ENCODE measurements at regions not wholly inside any gene's neighbourhood (a gene's known extent, or its start where the extent isn't known, plus 50 kb on each side); places are given as distances from the start of the nearest gene placed in this dataset.

- no peak for DNase-seq
Observed at GRCh38 chr1:168921629-168922028, 184.9 kb upstream of the ATP1B1 start.

DNA sequence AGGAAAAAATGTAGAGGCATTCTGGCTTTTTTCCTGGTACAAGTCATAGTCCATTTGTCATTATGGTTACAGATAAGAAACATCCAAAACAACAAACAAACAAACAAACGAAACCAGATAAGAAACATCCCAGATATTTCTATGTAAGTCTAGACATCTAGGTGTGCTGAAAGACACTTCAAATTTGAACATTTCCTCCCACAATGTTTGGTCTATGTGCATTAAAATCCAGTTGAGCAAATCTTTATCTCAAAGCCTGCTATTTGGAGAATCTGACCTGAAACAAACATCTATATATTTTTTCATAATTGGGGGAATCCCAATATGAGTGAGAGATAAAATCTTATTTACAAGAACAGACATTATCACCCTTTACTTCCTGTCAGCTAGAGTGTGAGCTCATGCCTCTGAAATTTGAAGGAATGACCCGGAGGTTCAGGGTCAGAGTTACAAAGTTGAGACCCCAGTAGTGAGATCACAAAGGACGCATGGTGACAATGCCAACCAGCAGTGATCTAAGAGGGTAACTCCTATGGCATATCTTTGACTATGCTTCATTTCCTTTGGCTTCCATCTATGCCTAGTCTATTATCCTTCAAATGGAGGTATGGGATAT, 182.9 kb upstream of the ATP1B1 start:
- DNase-seq = no peak

DNA sequence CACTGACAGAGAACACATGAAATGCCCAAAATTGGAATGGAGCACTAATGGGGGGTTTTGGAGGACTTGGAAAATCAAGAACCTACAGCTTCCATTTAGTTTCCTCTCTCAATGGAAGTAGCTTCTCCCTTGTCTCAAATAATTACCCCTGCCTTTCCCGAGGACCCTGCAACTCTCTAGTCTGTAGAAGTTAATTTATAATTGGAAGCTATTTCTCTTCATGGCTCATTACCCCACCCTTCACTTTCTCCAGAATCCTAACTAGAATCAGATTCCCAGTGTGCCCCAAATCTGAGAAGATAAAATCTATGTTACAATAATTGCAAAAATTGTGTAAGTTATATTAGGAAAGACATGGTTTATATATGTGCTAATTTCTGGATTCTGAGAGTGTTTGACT, 181.5 kb upstream of the ATP1B1 start:
- no peak for DNase-seq

- no peak for DNase-seq
Observed at GRCh38 chr1:168926236-168926635, 180.3 kb upstream of the ATP1B1 start.

GRCh38 chr1:168932539-168932938, 174.0 kb upstream of the ATP1B1 start:
- DNase-seq = no peak

GRCh38 chr1:168933141-168933805, 173.2 kb upstream of the ATP1B1 start:
- DNase-seq = no peak

DNA sequence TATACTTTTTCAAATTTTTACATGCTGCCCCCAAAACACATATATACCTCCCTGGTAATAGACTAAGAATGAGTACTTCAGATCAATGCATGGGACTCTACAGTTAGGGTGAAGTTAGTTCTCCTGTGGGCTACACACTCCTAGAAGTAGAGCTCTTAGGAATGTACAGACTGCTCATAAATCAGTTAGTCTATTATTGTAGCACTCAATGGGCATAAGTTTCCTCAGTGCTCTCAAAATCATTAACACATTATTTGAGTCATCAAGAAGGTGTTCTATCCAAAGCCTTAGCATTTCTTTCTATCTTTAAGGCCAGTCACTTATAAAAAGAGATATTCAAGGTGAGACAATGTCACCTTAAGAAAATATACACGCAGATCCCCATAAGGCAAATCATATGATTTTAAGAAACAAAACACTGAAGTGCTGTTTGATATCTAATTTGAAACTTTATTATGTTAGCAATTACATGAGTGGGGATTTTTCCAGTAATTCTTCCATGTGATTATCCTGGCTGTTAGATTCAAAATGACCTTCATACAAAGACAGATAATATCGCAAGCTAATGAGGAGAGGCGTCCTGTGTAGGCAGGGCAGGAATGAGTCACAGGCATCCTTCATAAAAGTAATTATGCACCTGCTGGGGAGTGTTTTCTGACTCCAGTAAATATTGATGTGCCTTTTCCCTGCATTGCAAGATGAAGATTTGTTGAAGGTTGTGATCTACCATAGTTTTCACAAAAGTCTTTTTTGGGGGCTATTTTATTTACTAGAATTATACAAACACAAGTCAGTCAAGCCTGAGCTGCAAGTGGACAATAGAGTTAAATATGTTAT, 167.2 kb upstream of the ATP1B1 start:
- DNase-seq = no peak

DNA sequence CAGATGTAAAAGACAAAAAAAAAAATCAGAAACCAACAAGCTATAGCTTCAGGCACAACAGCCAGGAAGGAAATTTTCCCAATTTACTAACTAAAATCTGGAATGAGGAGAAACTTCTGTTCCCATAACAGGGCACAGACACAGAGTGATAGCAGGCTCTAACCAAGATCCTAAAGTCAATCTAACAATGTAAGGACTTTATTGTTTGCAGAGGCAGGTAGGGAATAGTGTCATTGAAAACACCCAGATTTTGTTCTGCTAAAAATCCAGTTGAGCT, 166.6 kb upstream of the ATP1B1 start:
- no peak for DNase-seq

DNA sequence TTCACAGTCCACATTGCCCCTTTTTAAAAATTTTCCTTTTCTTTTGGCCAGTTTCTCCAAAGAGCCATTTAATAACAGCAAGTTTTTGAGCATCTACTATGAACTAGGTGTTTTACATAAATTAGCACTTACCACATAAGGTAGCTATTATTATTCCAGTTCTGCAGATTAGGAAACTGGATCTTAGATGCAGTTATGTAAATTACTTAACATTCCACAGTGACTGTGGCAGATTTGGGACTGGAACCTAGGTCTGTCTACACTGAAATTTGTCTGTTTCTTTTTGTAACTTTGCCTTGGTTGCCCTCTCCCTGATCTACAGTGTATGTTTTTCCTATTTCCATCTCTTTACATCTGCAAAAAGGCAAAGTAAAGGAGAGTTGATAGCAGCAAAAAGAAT, 164.8 kb upstream of the ATP1B1 start:
- DNase-seq = no peak

GRCh38 chr1:168942165-168942564, 164.3 kb upstream of the ATP1B1 start:
- no peak for DNase-seq

DNA sequence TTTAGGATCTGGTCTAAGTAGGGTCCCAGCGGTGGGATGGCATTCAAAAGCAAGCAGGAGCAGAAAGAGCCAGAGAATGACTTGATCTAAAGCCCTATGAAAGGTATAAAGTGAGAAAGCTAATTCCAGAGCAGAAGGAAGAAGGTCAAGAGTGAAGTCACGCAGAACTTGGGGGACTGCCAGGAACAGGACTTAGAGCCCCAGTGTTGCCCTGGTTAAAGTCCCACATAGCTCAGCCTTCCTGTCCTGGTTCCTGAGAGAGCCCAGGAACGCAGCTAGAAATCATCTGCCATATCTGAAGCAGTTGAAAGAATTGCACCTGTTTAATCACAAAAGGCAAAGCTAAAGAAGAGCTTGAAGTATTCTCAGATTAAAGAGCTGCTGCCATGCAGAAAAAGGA, 160.6 kb upstream of the ATP1B1 start:
- DNase-seq = no peak

DNA sequence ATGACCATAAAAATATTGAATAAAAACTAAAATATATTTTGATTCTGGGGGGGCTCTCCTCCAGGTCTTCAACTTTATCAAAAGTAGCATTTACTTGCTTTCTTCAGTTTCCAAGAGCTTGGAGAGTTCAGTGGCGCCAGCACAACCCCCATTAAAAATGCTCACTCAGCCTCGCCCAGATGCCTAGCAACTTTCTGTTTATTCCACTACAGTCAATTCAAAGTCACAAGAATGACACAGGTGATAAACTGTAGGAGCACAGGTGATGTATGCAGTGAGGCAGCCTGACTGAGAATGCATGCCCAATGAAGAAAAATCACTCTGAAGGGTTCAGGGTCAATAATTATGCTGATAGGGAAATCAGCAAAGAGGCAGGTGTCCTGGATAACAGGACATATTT, 159.4 kb upstream of the ATP1B1 start:
- DNase-seq = no peak

GRCh38 chr1:168949672-168950071, 156.8 kb upstream of the ATP1B1 start:
- DNase-seq = no peak

GRCh38 chr1:168957818-168958217, 148.7 kb upstream of the ATP1B1 start:
- DNase-seq = no peak

DNA sequence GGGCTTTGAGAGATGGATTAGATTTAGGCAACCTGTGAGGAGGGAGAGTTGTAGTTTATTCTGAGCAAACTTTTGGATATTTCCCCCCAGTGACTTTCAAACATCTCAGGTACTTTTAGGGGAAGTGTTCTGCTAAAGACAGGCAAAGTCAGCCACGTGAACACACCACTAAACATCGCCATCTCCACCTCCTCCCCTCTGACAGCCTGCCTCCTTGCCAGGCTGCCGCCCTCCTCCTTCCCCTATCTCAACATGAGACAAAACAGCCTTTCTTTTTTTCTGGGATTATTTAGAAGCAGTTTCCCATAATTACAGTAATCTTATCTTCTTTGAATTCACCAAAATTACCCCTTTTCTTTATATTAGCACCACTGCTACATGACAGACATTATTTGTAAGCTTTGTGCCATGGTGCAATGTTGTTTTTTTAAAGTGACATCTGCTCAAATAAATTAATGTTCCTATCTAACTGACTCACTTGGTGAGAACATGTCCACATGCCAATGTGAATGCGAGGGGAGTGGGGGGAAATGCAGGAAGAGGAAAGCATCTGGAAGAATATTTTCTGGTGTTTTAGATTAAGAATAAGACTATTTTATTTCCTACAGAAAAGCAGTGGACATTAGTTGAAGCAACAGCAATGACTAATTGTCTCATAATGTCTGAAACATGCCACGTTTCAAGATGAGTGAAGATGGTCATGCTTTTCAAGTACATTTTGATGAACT, 147.8 kb upstream of the ATP1B1 start:
- DNase-seq = no peak

DNA sequence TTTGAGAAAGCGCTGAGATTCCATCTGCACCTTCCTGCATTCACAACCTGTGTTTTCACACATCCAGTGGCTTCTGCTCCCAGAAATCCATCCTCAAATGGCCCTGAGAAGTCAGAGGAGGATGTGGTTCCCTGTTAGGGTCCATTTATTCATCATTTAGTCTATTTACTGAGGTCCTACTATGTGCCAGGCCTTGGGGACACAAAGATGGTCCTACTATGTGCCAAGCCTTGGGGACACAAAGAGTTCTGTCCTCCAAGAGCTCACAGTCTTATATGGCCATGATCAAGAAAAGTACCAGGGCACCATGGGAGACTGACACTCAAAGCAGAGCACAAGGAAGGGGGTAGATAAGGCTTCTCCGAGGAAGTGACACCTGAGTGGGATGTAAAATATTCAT, 147.1 kb upstream of the ATP1B1 start:
- DNase-seq = no peak

GRCh38 chr1:168960114-168960513, 146.4 kb upstream of the ATP1B1 start:
- DNase-seq = no peak

GRCh38 chr1:168960595-168960994, 145.9 kb upstream of the ATP1B1 start:
- no peak for DNase-seq

DNA sequence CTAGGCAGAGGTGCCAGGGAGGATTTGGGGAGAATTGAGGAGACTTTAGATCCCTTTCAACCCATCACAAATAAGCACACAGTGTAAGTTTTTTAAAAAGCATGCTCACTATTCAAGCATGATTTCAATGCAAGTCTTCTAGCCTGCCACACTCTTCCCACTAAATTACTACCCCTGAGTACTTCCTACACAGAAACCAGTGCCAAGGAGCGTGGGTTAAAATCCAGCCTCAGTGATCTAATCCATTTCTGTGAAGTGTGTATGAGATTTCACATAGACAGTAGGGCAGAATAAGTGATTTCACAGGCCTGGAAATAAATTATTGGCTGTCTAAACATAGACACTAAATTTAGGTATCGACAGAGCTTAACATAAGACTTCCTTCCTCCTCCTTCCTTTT, 142.9 kb upstream of the ATP1B1 start:
- no peak for DNase-seq

GRCh38 chr1:168964478-168964877, 142.0 kb upstream of the ATP1B1 start:
- DNase-seq = no peak

DNA sequence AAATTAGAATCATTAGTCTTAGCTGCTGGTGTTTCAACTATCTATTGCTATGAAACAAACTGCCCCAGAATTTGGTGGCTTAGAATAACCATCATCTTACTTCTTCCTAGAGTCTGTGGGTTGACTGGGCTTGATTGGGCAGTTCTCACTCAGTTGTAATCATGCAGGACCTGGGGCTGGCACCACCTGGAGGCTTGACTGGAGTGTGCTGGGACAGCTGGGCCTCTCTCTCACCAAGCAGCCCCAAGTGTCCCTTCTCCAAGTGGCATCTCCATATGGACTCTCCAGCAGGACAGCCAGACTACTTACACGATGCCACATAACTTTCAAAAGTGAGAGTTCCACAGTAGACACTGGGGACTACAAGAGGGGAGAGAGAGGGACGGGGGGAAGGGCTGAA, 140.3 kb upstream of the ATP1B1 start:
- no peak for DNase-seq

GRCh38 chr1:168966636-168967035, 139.9 kb upstream of the ATP1B1 start:
- DNase-seq = no peak

DNA sequence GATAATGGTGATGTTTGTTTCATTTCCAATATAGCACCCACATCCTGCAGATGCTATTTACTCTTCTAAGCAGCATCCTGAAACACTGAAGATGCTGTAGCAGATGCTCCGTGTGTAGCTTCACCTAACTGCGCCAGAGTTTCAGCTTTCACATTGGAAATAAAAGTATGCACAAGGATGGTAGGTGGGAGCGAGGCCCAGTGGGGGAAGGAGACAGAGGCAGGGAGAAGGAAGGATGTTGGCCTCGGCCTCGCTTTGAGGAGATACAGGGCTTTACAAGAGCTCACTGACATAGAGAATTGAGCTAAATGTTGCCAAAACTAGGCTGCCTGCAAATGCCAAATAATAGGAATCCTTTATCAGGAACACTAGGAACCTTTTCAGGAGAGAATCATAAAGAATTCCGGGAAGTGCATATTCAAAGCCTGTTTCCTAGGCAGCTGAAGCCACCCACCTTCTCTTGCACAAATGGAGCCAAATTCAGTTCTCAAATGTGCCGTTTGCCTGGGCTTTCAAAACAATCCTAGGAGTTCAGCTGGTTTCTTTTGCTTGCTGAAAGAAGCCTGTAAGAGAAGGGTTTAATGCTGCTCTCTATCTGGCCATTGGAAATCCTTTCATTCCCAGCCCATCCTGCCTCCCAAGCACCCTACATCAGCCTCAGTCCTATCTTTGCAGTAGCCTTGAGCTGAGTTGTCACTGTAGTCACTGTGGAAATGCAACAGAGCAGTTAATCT, 135.4 kb upstream of the ATP1B1 start:
- no peak for DNase-seq
